Adrenal gland (tissue), 5 donors: ENCODE measurements at regions not wholly inside any gene's neighbourhood (a gene's known extent, or its start where the extent isn't known, plus 50 kb on each side); places are given as distances from the start of the nearest gene placed in this dataset.

ENCODE experiments used
- POLR2A ChIP-seq, 2 donors: fragments of 450-650 bp; IDR thresholded peaks; one replicate each; pipeline ENCODE4 v1.6.1; 2017; ENCODE audit warnings: antibody characterized with exemption in 2 of 2, mild to moderate bottlenecking in 2 of 2, moderate library complexity in 1 of 2
- TF ChIP-seq, protein P1 (sequence below), 6 experiments: fragments of 450-650 bp in 4 of 6; fragments of 200-600 bp in 2 of 6; sonication (generic) in 1 of 6; IDR thresholded peaks; 1 replicate in 5 of 6; 2 replicates in 1 of 6; pipeline versions ENCODE4 v1.5.1 to v1.8.0; 2016 to 2021; ENCODE audit warnings: antibody characterized with exemption in 6 of 6, mild to moderate bottlenecking in 2 of 6, moderate library complexity in 1 of 6
- donor health status: DM: no; HTN: no; CAD: no.

GRCh38 chr1:202067188-202067974 is 55.3 kb upstream of the GPR37L1 start:
- TF ChIP-seq, protein P1, sequence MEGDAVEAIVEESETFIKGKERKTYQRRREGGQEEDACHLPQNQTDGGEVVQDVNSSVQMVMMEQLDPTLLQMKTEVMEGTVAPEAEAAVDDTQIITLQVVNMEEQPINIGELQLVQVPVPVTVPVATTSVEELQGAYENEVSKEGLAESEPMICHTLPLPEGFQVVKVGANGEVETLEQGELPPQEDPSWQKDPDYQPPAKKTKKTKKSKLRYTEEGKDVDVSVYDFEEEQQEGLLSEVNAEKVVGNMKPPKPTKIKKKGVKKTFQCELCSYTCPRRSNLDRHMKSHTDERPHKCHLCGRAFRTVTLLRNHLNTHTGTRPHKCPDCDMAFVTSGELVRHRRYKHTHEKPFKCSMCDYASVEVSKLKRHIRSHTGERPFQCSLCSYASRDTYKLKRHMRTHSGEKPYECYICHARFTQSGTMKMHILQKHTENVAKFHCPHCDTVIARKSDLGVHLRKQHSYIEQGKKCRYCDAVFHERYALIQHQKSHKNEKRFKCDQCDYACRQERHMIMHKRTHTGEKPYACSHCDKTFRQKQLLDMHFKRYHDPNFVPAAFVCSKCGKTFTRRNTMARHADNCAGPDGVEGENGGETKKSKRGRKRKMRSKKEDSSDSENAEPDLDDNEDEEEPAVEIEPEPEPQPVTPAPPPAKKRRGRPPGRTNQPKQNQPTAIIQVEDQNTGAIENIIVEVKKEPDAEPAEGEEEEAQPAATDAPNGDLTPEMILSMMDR (IDR thresholded peaks at IDR 0.05): no peak
- no peak for TF ChIP-seq POLR2A (IDR thresholded peaks at IDR 0.05)
